H9 (cell line): ENCODE measurements at regions not wholly inside any gene's neighbourhood (a gene's known extent, or its start where the extent isn't known, plus 50 kb on each side); places are given as distances from the start of the nearest gene placed in this dataset.

Experiments
- DNase-seq: peaks from one replicate; pipeline ENCODE4 v3.0.0-alpha.2; 2017
- H2AFZ ChIP-seq: one replicate; pipeline ENCODE4 v1.6.1; 2013; ENCODE audit warnings: mild to moderate bottlenecking, low read length, control low read depth, moderate library complexity
- H2AK5ac ChIP-seq: 2 replicates; pipeline ENCODE4 v1.6.1; 2013; ENCODE audit warnings: low read length, control low read depth, mixed read lengths; ENCODE audit not compliant: insufficient read length
- H2BK120ac ChIP-seq: one replicate; pipeline ENCODE4 v1.6.1; 2013; ENCODE audit warnings: low read depth, mild to moderate bottlenecking, low read length, control low read depth, inconsistent platforms; ENCODE audit not compliant: poor library complexity, severe bottlenecking
- H2BK12ac ChIP-seq: 2 replicates; pipeline ENCODE4 v1.6.1; 2013; ENCODE audit warnings: low read length, control low read depth, mixed read lengths, low read depth; ENCODE audit not compliant: insufficient read length
- H2BK15ac ChIP-seq: 2 replicates; pipeline ENCODE4 v1.6.1; 2013; ENCODE audit warnings: low read depth, low read length, control low read depth
- H2BK20ac ChIP-seq: one replicate; pipeline ENCODE4 v1.6.1; 2013; ENCODE audit warnings: low read depth, mild to moderate bottlenecking, low read length, control low read depth, inconsistent platforms; ENCODE audit not compliant: poor library complexity, severe bottlenecking
- H2BK5ac ChIP-seq: 2 replicates; pipeline ENCODE4 v1.6.1; 2013; ENCODE audit warnings: low read length, control low read depth, mixed read lengths; ENCODE audit not compliant: insufficient read length
- H3K14ac ChIP-seq: 2 replicates; pipeline ENCODE4 v1.6.1; 2013; ENCODE audit warnings: low read length, control low read depth; ENCODE audit not compliant: insufficient read depth
- H3K18ac ChIP-seq: 2 replicates; pipeline ENCODE4 v1.6.1; 2013; ENCODE audit warnings: low read depth, mild to moderate bottlenecking, mixed read lengths, low read length, control low read depth; ENCODE audit not compliant: insufficient read length
- H3K23ac ChIP-seq: 2 replicates; pipeline ENCODE4 v1.6.1; 2013; ENCODE audit warnings: low read length, control low read depth, mixed read lengths, low read depth; ENCODE audit not compliant: insufficient read length
- H3K23me2 ChIP-seq: 2 replicates; pipeline ENCODE4 v1.6.1; 2013; ENCODE audit warnings: low read depth, mild to moderate bottlenecking, mixed read lengths, low read length, control low read depth; ENCODE audit not compliant: insufficient read length, poor library complexity, severe bottlenecking
- H3K27ac ChIP-seq: 2 replicates; pipeline ENCODE4 v1.5.1; 2013; ENCODE audit warnings: low read length, control low read depth, mixed read lengths, low read depth; ENCODE audit not compliant: insufficient read length
- H3K27me3 ChIP-seq: 2 replicates; pipeline ENCODE4 v1.6.1; 2013; ENCODE audit warnings: low read length, control low read depth, inconsistent platforms; ENCODE audit not compliant: insufficient read depth
- H3K4ac ChIP-seq: 2 replicates; pipeline ENCODE4 v1.6.1; 2013; ENCODE audit warnings: low read depth, mild to moderate bottlenecking, control low read depth, inconsistent platforms, low read length, moderate library complexity
- H3K4me1 ChIP-seq: 2 replicates; pipeline ENCODE4 v1.6.1; 2013; ENCODE audit warnings: low read length, control low read depth, inconsistent platforms; ENCODE audit not compliant: insufficient read depth
- H3K4me2 ChIP-seq: 2 replicates; pipeline ENCODE4 v1.6.1; 2013; ENCODE audit warnings: low read length, control low read depth, mixed read lengths; ENCODE audit not compliant: insufficient read length, insufficient read depth
- H3K56ac ChIP-seq: 2 replicates; pipeline ENCODE4 v1.6.1; 2013; ENCODE audit warnings: low read depth, mild to moderate bottlenecking, mixed read lengths, low read length, control low read depth; ENCODE audit not compliant: insufficient read length
- H3K79me1 ChIP-seq: 2 replicates; pipeline ENCODE4 v1.6.1; 2013; ENCODE audit warnings: low read depth, mild to moderate bottlenecking, moderate library complexity, low read length, control low read depth, inconsistent platforms; ENCODE audit not compliant: insufficient read depth, poor library complexity, severe bottlenecking
- H3K79me2 ChIP-seq: 2 replicates; pipeline ENCODE4 v1.6.1; 2013; ENCODE audit warnings: low read length, control low read depth, inconsistent platforms; ENCODE audit not compliant: insufficient read depth
- H3K9ac ChIP-seq: 2 replicates; pipeline ENCODE4 v1.6.1; 2013; ENCODE audit warnings: low read length, control low read depth, mixed read lengths; ENCODE audit not compliant: insufficient read length; ENCODE audit errors: extremely low read depth
- H3K9me3 ChIP-seq: one replicate; pipeline ENCODE4 v1.6.1; 2013; ENCODE audit warnings: low read depth, low read length, inconsistent platforms; ENCODE audit not compliant: control insufficient read depth
- H3T11ph ChIP-seq: one replicate; pipeline ENCODE4 v1.6.1; 2013; ENCODE audit warnings: mild to moderate bottlenecking, low read length, control low read depth, inconsistent platforms
- H4K20me1 ChIP-seq: one replicate; pipeline ENCODE4 v1.6.1; 2013; ENCODE audit not compliant: control insufficient read depth, insufficient read length, insufficient read depth
- H4K5ac ChIP-seq: 2 replicates; pipeline ENCODE4 v1.6.1; 2013; ENCODE audit warnings: low read depth, mild to moderate bottlenecking, mixed read lengths, low read length, control low read depth; ENCODE audit not compliant: insufficient read length
- H4K8ac ChIP-seq: replicated peaks from 2 replicates; pipeline ENCODE4 v1.6.1; 2013; ENCODE audit warnings: low read length, control low read depth, mixed read lengths, low read depth; ENCODE audit not compliant: insufficient read length
- H4K91ac ChIP-seq: 2 replicates; pipeline ENCODE4 v1.6.1; 2013; ENCODE audit warnings: low read depth, mild to moderate bottlenecking, moderate library complexity, mixed read lengths, low read length, control low read depth; ENCODE audit not compliant: insufficient read length
- H3K27ac Mint-ChIP-seq, 3 experiments: 2 replicates in 2 of 3; 3 replicates in 1 of 3; pipeline ENCODE4 v1.8.0; 2020 to 2021; ENCODE audit warnings: mixed read lengths in 3 of 3, mild to moderate bottlenecking in 1 of 3, moderate library complexity in 1 of 3
- H3K27me3 Mint-ChIP-seq: 2 replicates; pipeline ENCODE4 v1.8.0; 2021; ENCODE audit warnings: low read depth, mild to moderate bottlenecking, moderate library complexity, mixed read lengths
- H3K36me3 Mint-ChIP-seq, 3 experiments: 2 replicates in 2 of 3; 3 replicates in 1 of 3; pipeline ENCODE4 v1.8.0; 2020 to 2021; ENCODE audit warnings: low read depth in 3 of 3, mixed read lengths in 3 of 3; ENCODE audit not compliant: insufficient read depth in 1 of 3
- H3K4me1 Mint-ChIP-seq, 2 experiments: 2 replicates each; pipeline ENCODE4 v1.8.0; 2020; ENCODE audit warnings: mixed read lengths in 2 of 2
- H3K4me3 Mint-ChIP-seq, 2 experiments: 2 replicates in 1 of 2; 3 replicates in 1 of 2; pipeline ENCODE4 v1.8.0; 2020 to 2021; ENCODE audit warnings: mild to moderate bottlenecking in 2 of 2, mixed read lengths in 2 of 2, moderate library complexity in 1 of 2
- H3K9me3 Mint-ChIP-seq, 2 experiments: 2 replicates in 1 of 2; 3 replicates in 1 of 2; pipeline ENCODE4 v1.8.0; 2020; ENCODE audit warnings: mild to moderate bottlenecking in 2 of 2, mixed read lengths in 2 of 2, moderate library complexity in 1 of 2
- WGBS: extraction: QIAGEN DNeasy Blood & Tissue Kit; methylation state at CpG from one replicate; pipeline ENCODE4 v1.1.7; 2013; ENCODE audit warnings: missing lambda C conversion rate, low lambda C conversion rate, mixed read lengths; ENCODE audit not compliant: insufficient read length; ENCODE audit errors: extremely low coverage; 5-methylcytosine and 5-hydroxymethylcytosine counted together
- TF ChIP-seq, protein P1 (sequence below): fragments of 200-600 bp; sonication (generic); conservative IDR thresholded peaks from 3 replicates; pipeline ENCODE4 v1.8.0; 2021; ENCODE audit warnings: antibody characterized with exemption, mild to moderate bottlenecking

DNA sequence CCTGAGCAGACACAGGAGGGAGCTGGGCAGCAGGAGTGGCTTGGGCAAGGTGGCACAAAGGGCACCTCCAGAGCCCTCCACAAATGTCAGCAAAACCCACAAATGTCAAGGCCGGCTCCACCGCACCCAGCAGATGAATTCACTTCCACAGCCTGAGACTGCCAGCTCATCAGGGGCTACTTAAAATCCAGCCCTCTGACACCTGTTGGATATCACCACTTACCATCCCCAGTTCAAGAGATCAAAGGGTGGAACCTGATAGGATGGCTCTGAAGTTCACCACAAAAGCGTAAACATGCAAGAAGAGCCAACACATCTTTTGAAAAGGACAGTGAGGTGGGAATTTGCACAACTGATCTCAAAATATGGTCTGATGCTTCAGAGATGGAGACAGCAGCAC is 168.6 kb upstream of the GRK3 start:
- no peak overlapping the region for H2AFZ ChIP-seq
- no peak for DNase-seq
- no peak overlapping the region for H4K91ac ChIP-seq
- H3K23me2 ChIP-seq = no peaks in the 10 kb centered on the region
- H3K18ac ChIP-seq = no peak overlapping the region
- no peak overlapping the region for H3K27ac Mint-ChIP-seq
- H3T11ph ChIP-seq = no peak overlapping the region
- no peaks in the 10 kb centered on the region for H4K20me1 ChIP-seq
- H3K4ac ChIP-seq = no peak overlapping the region
- H3K79me1 ChIP-seq = no peaks in the 10 kb centered on the region
- no peak overlapping the region for H3K4me2 ChIP-seq
- H3K4me1 ChIP-seq = no peaks in the 10 kb centered on the region
- H3K9me3 ChIP-seq = no peaks in the 10 kb centered on the region
- H3K27ac ChIP-seq = no peak overlapping the region
- WGBS = no CpG with 5 or more reads among the region's 3 CpGs
- no peak overlapping the region for H3K56ac ChIP-seq
- TF ChIP-seq, protein P1, sequence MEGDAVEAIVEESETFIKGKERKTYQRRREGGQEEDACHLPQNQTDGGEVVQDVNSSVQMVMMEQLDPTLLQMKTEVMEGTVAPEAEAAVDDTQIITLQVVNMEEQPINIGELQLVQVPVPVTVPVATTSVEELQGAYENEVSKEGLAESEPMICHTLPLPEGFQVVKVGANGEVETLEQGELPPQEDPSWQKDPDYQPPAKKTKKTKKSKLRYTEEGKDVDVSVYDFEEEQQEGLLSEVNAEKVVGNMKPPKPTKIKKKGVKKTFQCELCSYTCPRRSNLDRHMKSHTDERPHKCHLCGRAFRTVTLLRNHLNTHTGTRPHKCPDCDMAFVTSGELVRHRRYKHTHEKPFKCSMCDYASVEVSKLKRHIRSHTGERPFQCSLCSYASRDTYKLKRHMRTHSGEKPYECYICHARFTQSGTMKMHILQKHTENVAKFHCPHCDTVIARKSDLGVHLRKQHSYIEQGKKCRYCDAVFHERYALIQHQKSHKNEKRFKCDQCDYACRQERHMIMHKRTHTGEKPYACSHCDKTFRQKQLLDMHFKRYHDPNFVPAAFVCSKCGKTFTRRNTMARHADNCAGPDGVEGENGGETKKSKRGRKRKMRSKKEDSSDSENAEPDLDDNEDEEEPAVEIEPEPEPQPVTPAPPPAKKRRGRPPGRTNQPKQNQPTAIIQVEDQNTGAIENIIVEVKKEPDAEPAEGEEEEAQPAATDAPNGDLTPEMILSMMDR = no peak
- no peak overlapping the region for H2AK5ac ChIP-seq
- no peak overlapping the region for H3K14ac ChIP-seq
- no peak overlapping the region for H4K5ac ChIP-seq
- no peak overlapping the region for H2BK20ac ChIP-seq
- H4K8ac ChIP-seq = no peak overlapping the region
- no peak overlapping the region for H2BK15ac ChIP-seq
- H3K9me3 Mint-ChIP-seq = no peaks in the 10 kb centered on the region; a peak in 1 of 5 replicates
- no peaks in the 10 kb centered on the region; a peak in 1 of 7 replicates for H3K36me3 Mint-ChIP-seq
- H2BK5ac ChIP-seq = no peak overlapping the region
- H2BK120ac ChIP-seq = no peak overlapping the region
- no peak overlapping the region for H3K9ac ChIP-seq
- peaks cover 4 to 6% of the 10 kb centered on the region in 2 experiments; a peak in 3 of 4 replicates for H3K4me1 Mint-ChIP-seq
- H3K79me2 ChIP-seq = peaks cover 4% of the 10 kb centered on the region; the same call in 1 of the 2 replicates
- H3K27me3 ChIP-seq = no peaks in the 10 kb centered on the region
- no peak overlapping the region for H2BK12ac ChIP-seq
- no peak overlapping the region for H3K4me3 Mint-ChIP-seq
- H3K27me3 Mint-ChIP-seq = no peaks in the 10 kb centered on the region
- no peak overlapping the region for H3K23ac ChIP-seq
